Left ventricle myocardium superior (tissue), 1 donor: ENCODE measurements at regions not wholly inside any gene's neighbourhood (a gene's known extent, or its start where the extent isn't known, plus 50 kb on each side); places are given as distances from the start of the nearest gene placed in this dataset.
"Not testable (repeated sequence)": the region's sequence is repeated elsewhere in the genome, so short reads cannot be mapped to it uniquely, and the experiment has no call there.

Experiments
- ATAC-seq: fragments of 200-7000 bp; cut with Tn5 transposase; one replicate; pipeline ENCODE4 v1.9.1; 2020; ENCODE audit warnings: mild to moderate bottlenecking, moderate library complexity
- DNase-seq: peaks from one replicate; pipeline ENCODE4 v3.0.0-alpha.2; 2020
- intact Hi-C: fragments of 100-400 bp; cut with micrococcal nuclease; formaldehyde crosslinking; loops from one replicate; pipeline ENCODE4 v1.11.0; 2022
- donor health status: DM: no; HTN: yes; CAD: no; lungs with severe emphysema.

DNA sequence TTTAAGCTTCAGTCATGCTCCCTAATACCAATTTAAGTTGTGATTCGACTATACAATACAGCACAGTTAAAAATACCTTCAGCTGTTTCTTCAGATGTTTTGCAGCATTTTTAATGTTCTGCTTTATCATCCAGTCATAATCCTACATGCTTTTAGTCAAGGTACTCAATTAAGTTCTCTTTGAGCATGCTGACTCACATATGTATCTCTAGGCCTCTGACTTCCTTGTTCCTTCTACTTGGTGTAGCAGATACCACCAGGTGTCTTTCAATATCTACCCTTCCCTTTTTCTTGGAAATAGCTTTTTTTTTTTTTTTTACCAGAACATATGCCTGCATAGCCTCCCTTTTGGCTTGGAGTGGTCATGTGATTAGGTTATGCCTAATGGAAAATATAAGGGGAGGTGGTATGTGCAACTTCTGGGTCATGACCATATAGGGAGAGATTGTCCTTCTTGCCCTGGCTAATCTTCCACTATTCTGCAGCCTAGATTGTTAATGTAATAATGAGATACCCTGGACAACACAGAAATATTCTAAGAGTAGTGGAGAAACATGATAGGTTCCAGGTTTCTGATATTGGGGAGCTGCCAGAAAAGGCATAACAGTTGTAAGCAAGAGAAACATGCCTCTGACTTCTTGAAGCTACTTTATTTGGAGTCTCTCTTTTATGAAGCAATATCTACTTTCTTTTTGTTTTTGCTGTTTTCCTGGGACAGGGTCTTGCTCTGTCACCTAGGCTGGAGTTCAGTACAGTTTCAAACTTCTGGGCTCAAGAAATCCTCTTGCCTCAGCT lies 737.2 kb upstream of the SLIT2 start:
- ATAC-seq: no peak

DNA sequence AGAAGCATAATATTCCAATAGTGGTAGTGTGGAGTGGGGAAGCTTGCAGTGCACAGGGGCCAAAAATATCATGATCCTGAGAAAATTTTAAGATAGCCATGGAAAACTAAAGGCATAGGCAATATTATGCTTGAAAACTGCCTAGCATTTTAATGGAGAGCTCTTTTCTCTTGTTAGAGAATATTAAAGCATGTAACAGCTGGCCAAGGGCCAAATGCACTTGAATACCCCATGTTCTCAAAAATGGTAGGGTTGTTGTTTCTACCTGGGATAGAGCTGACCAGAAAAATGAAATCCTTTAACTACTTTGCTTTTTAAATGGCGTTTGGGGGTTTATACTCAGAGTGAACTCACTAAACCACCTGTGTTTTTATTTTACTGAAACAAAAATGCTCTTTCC lies 739.6 kb upstream of the SLIT2 start:
- intact Hi-C loops: no loop called here
- ATAC-seq (no peak), DNase-seq (no peak)

More for the DNA sequence above, 737.2 kb upstream of the SLIT2 start:
- intact Hi-C loops: no loop called here
- DNase-seq: no peak

DNA sequence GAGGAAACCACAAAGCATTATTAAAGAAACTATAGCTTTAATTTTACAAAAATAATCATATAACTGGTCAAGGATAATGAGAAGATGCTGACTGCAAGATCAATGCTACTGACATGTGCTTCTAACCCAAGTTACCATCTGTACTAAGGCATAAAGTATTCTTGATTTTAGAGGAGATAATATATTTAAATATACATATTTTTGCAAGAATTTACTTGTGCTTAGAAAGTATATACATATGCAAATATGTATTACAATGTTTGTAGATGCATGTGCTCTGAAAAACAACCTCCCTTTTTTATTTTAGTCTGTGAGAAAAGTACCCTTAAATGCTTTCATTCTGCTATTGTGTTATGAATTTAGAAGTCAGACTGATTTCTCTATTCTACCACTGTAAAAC lies 740.7 kb upstream of the SLIT2 start:
- DNase-seq (no peak), ATAC-seq (no peak)
- intact Hi-C loops: no loop called here

DNA sequence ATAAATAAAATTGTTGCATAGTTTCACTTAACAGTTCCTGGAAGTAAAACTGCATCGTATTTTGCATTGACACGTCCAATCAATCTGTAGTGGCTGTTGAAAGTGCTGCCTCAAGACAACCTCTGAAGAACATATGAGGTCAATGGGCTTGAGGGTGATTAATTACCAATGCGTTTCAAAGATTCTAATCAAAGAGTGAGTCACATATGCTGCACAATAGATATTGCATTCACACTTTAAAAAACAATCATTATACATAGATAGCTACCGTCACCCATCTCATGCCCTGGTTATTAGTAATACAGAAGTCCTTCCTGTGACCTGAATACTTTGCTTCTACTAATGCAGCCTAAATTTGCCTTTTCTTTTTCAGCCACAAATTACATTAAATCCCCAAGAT lies 743.3 kb upstream of the SLIT2 start:
- DNase-seq (no peak), ATAC-seq (no peak)
- intact Hi-C loops: no loop called here

DNA sequence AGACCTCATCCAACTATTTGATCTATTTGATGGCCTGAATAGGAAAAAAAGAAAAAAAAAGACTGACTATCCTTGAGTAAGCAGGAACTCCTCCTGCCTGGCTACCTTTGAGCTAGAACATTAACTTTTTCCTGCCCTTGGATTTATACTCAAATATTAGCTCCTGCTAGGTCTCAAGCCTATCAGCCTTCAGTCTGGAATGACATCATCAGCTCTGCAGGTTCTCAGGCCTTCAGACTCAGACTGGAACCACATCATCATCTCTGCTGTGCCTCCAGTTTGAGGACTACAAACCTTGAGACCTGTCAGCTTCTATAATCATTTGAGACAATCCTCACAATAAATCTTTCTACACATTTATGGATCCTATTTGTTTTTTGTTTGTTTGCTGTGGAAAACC lies 754.0 kb upstream of the SLIT2 start:
- DNase-seq (no peak), ATAC-seq (no peak)
- intact Hi-C loops: no loop called here

DNA sequence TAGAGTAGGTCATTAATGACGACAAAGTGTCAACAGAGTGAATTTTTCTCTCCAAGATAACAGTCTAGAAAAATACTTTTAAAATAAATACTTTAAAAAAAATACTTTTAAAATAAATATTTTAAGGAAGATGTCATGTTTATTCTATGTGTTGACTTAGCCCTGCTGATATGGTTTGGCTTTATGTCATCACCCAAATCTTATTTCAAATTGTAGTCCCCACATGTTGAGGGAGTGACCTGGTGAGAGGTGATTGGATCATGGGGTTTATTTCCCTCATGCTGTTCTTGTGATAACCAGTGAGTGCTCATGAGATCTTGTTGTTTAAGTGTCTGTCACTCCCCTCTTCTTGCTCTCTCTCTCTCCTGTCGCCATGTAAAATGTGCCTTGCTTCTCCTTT lies 754.9 kb upstream of the SLIT2 start:
- no peak for ATAC-seq
- intact Hi-C loops: no loop called here
- no peak for DNase-seq

DNA sequence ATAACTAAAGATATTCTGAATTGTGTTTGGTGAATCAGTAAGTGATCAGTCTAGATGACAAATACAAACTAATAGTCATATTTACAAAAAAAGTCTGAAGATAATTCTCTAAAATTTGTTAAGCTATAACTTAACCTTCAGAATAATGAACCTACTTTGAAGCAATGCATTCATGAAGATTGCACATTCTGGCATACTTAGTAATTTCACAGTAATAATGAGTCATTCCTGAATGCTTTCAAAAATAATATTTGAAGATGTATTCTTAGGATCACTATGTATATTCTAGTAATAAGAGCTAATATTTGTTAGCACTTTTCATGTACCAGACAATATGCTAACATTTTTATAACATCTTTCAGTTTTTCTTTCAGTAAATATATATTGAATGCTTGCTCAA lies 756.7 kb upstream of the SLIT2 start:
- DNase-seq (no peak), ATAC-seq (no peak)
- intact Hi-C loops: no loop called here

DNA sequence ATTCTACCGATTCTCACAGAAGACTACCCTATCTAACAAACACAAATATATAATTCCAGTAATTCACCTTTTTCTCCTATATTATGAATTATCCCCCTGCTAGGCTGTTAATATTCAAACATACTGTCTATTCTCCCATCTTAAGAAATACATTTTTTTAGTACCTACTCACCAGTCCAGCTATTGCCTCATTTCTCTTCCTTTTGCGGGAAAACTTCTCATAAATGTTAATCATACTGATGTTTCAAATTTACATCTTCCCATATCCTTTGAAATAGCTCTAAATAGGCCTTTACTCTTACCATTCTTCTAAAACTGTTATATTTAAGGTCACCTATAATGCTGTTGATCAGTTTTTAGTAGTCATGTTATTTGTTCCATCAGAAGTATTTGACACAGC lies 759.1 kb upstream of the SLIT2 start:
- intact Hi-C loops: no loop called here
- ATAC-seq: no peak
- DNase-seq: no peak

DNA sequence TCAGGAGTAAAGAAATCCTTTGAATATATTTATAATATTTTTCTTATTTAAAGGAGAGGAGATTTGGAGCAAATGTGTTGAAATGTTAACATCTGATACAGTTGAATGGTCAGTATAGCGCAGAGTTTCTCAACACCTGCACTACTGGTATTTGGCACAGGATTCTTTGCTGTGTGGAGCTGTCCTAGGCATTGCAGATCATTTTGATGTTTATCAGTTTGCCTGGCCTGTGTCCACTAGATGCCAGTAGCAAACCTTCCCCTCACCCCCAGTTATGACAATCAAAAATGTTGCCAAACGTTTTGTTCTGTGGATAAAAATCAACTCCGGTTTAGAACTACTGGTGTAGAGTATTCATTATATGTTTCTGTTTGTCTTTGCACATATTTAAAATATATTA lies 765.3 kb upstream of the SLIT2 start:
- intact Hi-C loops: no loop called here
- no peak for ATAC-seq
- DNase-seq: no peak

DNA sequence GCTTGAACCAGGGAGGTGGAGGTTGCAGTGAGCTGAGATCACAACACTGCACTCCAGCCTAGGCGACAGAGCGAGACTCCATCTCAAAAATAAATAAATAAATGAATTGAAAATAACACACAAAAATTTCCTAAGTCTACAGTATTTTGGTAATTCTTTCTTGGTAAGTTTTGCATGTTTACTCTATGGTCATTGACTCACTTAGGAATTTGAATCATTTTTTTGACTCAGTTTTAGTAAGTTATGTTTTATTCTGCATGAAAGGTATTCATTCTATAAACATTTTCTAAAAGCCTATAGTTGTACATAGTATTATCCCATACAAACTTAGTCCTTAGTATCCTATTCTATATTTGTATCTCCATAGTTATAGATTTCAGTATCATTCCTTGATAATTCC lies 772.9 kb upstream of the SLIT2 start:
- intact Hi-C loops: no loop called here
- ATAC-seq (no peak), DNase-seq (no peak)

DNA sequence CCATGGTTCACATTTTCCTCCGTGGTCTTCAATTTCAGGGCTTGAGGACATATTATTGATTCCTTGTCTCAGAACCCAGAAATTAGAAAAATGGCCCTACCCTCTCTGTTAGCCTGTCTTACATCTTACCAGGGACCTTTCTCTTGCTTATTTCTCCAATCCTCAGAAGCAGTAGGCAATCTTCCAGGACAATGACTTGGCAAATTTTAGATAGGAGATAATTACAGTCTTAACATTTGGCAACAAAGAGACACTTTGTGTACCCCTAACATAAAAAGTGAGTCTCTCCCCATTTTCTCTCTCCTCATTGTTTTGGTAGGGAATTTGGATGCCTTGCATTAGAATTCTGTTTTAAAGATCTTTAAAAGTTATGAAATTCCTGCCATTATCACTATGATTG lies 778.1 kb upstream of the SLIT2 start:
- no peak for DNase-seq
- ATAC-seq: no peak
- intact Hi-C loops: no loop called here

DNA sequence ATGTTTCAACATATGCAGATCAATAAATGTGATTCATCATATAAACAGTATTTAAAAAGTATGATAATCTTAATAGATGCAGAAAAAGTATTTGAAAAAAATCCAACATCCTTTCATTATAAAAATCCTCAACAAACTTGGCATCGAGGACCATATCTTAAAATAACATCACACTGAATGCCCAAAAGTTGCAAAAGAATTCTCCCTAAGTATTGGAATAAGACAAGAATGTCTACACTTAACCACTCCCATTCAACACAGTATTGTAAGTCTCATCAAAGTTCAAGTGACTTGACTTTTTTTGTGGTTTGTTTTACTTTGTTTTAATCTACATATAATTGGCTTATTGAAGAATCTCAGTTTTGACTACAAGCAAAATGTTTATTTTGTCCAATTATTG lies 779.0 kb upstream of the SLIT2 start:
- DNase-seq (no peak), ATAC-seq (no peak)
- intact Hi-C loops: no loop called here

DNA sequence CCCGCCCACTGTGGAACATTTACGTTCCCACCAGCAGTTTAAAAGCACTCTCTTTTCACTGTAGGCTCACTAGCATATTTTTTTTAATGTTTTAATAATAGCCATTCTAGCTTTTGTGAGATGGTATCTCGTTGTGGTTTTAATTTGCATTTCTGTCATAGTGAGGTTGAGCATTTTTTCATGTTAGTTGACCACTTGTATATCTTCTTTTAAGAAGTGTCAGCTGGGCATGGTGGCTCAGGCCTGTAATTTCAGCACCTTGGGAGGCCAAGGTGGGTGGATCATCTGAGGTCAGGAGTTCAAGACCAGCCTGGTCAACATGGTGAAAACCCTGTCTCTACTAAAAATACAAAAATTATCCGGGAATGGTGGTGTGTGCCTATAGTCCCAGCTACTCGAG lies 781.7 kb upstream of the SLIT2 start:
- intact Hi-C loops, ATAC-seq, DNase-seq: not testable (repeated sequence)

DNA sequence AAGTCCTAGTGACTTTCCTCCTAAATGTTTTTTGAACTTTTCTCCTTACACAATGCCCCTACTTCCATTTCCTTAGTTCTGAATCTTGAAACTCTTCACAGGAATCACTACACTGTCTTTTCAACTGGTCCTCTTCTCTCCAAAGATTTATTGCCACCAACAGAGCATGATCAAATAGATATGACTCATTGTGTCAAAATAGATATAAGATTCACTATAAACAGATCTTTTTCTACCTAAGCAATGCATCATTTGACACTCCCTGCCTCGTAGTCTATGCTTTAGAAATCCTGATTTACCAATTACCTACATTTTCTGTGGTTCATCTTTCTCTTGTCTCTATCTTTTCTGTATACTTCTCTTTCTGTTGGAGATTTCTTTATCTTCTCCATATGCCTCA lies 789.6 kb upstream of the SLIT2 start:
- intact Hi-C loops: no loop called here
- ATAC-seq (no peak), DNase-seq (no peak)

DNA sequence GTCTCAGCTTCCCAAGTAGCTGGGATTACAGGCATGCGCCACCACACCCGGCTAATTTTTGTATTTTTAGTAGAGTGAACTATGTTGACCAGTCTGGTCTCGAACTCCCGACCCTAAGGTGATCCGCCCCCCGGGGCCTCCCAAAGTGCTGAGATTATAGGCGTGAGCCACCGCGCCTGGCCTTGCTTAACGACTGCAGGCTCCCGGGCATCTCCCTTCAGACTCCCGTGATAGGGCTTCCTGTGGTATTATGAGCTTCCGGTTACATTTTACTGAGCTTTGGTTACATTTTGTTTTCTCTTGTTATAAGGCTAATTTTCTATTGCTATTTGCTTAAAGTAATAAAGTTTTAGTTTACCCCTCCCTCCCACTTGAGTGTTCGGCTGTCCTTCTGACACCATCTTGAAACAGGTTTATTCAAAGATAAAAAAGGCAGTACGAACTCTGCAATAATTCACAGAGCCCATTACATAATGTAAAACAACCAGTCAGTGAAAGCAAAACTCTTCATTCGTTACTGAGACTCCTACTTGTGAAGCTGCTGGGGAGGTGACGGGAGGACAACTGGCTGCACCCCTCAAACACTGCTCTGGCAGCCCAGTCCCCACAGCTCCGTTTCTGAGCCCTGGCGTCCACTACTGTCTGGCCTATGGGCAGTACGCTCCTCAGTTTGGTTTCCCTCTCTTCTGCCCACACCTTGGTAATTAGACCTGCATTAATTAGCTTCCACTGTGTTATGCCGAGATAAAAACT lies 795.7 kb upstream of the SLIT2 start:
- intact Hi-C loops: no loop called here
- no peak for ATAC-seq
- no peak for DNase-seq

DNA sequence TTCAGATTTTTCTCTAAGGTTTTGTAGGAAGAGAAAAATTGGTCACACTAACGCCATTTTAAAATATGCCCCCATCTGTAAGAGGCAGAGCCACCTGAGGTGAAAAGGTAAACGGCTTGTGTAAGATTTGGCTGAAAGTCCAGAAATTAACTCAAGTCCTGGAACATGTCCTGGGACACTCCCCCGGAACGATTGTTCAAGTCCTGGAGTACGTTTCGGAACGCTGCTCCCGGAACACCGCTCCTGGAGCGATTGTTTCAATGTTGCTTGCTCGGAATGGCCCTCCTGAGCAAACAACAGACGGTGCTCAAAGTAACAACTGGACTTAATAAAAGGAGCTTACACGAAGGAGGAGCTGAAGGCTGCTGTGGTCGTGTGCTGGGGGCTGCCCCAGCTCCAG lies 796.5 kb upstream of the SLIT2 start:
- no peak for DNase-seq
- intact Hi-C loops: no loop called here

DNA sequence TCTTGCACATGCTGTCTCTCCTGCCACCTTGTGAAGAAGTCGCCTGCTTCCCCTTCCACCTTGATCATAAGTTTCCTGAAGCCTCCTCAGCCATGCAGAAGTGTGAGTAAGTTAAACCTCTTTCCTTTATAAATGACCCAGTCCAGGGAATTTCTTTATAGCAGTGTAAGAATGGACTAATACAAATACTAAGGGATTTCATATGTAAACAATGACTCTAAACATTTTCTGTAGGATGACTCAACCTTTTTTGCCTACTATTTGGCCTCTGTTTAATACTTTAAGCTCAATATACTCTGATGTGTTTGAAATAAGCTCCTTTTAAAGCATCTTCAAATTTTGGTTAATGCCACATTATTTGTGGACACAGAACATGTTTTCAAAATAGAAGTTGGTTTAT lies 813.5 kb upstream of the SLIT2 start:
- ATAC-seq (no peak), DNase-seq (no peak)
- intact Hi-C loops: no loop called here

More for the DNA sequence above, 796.5 kb upstream of the SLIT2 start:
- ATAC-seq: no peak

DNA sequence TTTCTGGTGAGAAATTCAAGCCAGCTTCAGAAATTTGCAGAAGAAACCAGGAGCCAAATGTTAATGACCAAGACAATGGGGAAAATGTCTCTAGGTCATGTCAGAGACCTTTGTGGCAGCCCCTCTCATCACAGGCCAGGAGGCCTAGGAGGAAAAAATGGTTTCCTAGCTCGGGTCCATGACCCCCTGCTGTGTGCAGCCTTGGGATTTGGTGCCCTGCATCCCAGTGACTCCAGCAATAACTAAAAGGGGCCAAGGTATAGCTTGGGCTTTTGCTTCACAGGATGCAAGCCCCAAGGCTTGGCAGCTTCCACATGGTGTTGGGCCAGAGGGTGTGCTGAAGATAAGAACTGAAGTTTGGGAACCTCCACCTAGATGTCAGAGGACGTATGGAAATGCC lies 814.7 kb upstream of the SLIT2 start:
- no peak for ATAC-seq
- intact Hi-C loops: no loop called here
- DNase-seq: no peak

DNA sequence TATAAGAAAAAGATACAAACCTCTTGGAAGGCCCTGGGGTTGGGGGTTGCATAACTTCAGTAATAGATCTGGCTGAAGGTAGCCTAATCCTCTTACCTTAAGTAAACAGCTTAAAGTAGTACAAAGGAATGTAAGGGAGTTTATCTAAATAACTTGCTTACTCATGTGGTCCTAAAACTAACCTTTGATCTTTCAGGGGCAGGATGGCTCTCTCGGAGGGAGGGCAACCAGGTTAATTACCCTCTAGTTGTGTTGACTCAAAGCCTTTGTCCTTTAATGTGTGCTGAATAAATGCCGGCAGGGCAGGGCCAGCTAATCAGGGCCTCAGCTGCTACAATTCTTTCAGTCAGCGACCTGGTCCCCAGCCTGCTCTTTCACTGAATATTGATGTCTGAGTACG lies 822.0 kb upstream of the SLIT2 start:
- ATAC-seq: no peak
- intact Hi-C loops: no loop called here
- no peak for DNase-seq

DNA sequence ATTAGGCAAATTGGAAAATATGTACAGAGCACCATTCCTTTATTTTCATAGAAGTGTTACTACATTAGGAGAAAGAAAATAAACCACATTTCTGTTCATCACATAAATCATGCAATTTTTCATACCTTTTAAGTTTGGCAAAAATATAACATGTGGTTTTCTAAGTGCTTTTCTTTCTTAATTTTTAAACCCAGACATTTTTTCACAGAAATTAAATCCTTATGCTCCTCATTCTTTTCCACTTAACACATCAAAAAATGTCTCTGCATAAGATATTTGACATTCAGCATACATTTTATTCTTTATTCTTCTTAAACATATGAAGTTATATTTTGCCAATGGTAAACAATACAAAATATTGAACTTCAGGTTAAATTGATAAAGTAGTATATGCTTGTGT lies 826.6 kb upstream of the SLIT2 start:
- DNase-seq (no peak), ATAC-seq (no peak)
- intact Hi-C loops: no loop called here

DNA sequence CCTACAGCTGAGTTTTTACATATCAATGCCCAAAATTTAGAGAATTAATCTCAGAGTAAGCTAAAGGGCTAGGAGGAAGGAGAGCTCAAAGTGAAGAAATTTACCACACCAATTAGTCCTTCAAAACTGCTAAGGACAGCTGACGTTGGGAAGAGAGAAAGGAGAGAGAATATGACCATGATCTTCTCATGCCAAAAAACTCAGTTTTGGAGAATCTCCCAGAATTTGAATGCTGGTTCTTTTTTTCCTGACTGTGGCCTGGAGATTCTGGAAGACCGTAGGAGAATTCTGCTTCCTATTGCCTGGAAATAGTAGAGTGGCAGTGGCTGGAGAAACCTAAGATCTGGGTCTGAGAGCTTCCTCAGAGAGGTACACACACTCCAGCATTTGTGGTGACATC lies 834.4 kb upstream of the SLIT2 start:
- DNase-seq (no peak), ATAC-seq (no peak)
- intact Hi-C loops: no loop called here
